Trophoblast cell (in vitro differentiated cells and primary cell): ENCODE measurements at regions not wholly inside any gene's neighbourhood (a gene's known extent, or its start where the extent isn't known, plus 50 kb on each side); places are given as distances from the start of the nearest gene placed in this dataset.
"Not testable (repeated sequence)": the region's sequence is repeated elsewhere in the genome, so short reads cannot be mapped to it uniquely, and the experiment has no call there.

Experiments used
- DNase-seq, 2 donors: peaks; one replicate each; pipeline ENCODE4 v3.0.0-alpha.2; 2016
- H2AFZ ChIP-seq: 2 replicates; pipeline ENCODE4 v1.6.1; 2013; ENCODE audit warnings: low read length, moderate library complexity, mild to moderate bottlenecking; ENCODE audit not compliant: insufficient read depth, poor library complexity
- H2AK5ac ChIP-seq: 2 replicates; pipeline ENCODE4 v1.6.1; 2013; ENCODE audit warnings: mild to moderate bottlenecking, low read length
- H2BK120ac ChIP-seq: 2 replicates; pipeline ENCODE4 v1.6.1; 2013; ENCODE audit warnings: low read length, mild to moderate bottlenecking, moderate library complexity; ENCODE audit not compliant: insufficient read depth, poor library complexity
- H2BK12ac ChIP-seq: 2 replicates; pipeline ENCODE4 v1.6.1; 2013; ENCODE audit warnings: mild to moderate bottlenecking, low read length, moderate library complexity
- H2BK5ac ChIP-seq: 2 replicates; pipeline ENCODE4 v1.6.1; 2013; ENCODE audit warnings: low read length, low read depth, moderate library complexity, mild to moderate bottlenecking; ENCODE audit not compliant: poor library complexity
- H3K14ac ChIP-seq: 2 replicates; pipeline ENCODE4 v1.6.1; 2013; ENCODE audit warnings: mild to moderate bottlenecking, low read length
- H3K18ac ChIP-seq: 2 replicates; pipeline ENCODE4 v1.6.1; 2013; ENCODE audit warnings: mild to moderate bottlenecking, low read length
- H3K23ac ChIP-seq: 2 replicates; pipeline ENCODE4 v1.6.1; 2013; ENCODE audit warnings: low read length
- H3K27ac ChIP-seq: 2 replicates; pipeline ENCODE4 v1.5.1; 2013; ENCODE audit warnings: low read depth, mild to moderate bottlenecking, inconsistent platforms, low read length, moderate library complexity
- H3K27me3 ChIP-seq: 2 replicates; pipeline ENCODE4 v1.6.1; 2013; ENCODE audit warnings: inconsistent platforms, mild to moderate bottlenecking, low read length, moderate library complexity; ENCODE audit not compliant: insufficient read depth
- H3K36me3 ChIP-seq, 2 experiments: 1 replicate in 1 of 2; 2 replicates in 1 of 2; pipeline ENCODE4 v1.6.1; 2013; ENCODE audit warnings: low read length in 2 of 2, mild to moderate bottlenecking in 2 of 2, moderate library complexity in 1 of 2; ENCODE audit not compliant: insufficient read depth in 2 of 2, control insufficient read depth in 1 of 2
- H3K4ac ChIP-seq: 2 replicates; pipeline ENCODE4 v1.6.1; 2013; ENCODE audit warnings: low read depth, mild to moderate bottlenecking, low read length, moderate library complexity
- H3K4me1 ChIP-seq, 2 experiments: 1 replicate in 1 of 2; 2 replicates in 1 of 2; pipeline ENCODE4 v1.6.1; 2013; ENCODE audit warnings: low read length in 2 of 2, mild to moderate bottlenecking in 2 of 2, moderate library complexity in 1 of 2; ENCODE audit not compliant: insufficient read depth in 2 of 2, control insufficient read depth in 1 of 2
- H3K4me2 ChIP-seq: 2 replicates; pipeline ENCODE4 v1.6.1; 2013; ENCODE audit warnings: inconsistent platforms, mild to moderate bottlenecking, low read length, moderate library complexity
- H3K4me3 ChIP-seq: 2 replicates; pipeline ENCODE4 v1.5.1; 2013; ENCODE audit warnings: mild to moderate bottlenecking, low read depth, low read length, inconsistent platforms
- H3K79me1 ChIP-seq: one replicate; pipeline ENCODE4 v1.6.1; 2013; ENCODE audit warnings: low read length
- H3K79me2 ChIP-seq: 2 replicates; pipeline ENCODE4 v1.6.1; 2013; ENCODE audit warnings: low read length, mild to moderate bottlenecking; ENCODE audit not compliant: control insufficient read depth, insufficient read depth, poor library complexity
- H3K9ac ChIP-seq: 2 replicates; pipeline ENCODE4 v1.6.1; 2013; ENCODE audit warnings: mild to moderate bottlenecking, low read length
- H3K9me3 ChIP-seq: 2 replicates; pipeline ENCODE4 v1.6.1; 2013; ENCODE audit warnings: low read depth, mild to moderate bottlenecking, control low read depth, inconsistent platforms, low read length; ENCODE audit not compliant: insufficient read depth
- H4K12ac ChIP-seq: 2 replicates; pipeline ENCODE4 v1.6.1; 2013; ENCODE audit warnings: low read depth, mild to moderate bottlenecking, low read length, moderate library complexity
- H4K8ac ChIP-seq: 2 replicates; pipeline ENCODE4 v1.6.1; 2013; ENCODE audit warnings: low read depth, mild to moderate bottlenecking, low read length, moderate library complexity
- H4K91ac ChIP-seq: one replicate; pipeline ENCODE4 v1.6.1; 2013; ENCODE audit warnings: low read depth, mild to moderate bottlenecking, low read length, moderate library complexity
- WGBS: extraction: QIAGEN DNeasy Blood & Tissue Kit; methylation state at CpG from one replicate; pipeline ENCODE4 v1.1.7; 2013; ENCODE audit warnings: missing lambda C conversion rate; ENCODE audit not compliant: insufficient read length, insufficient coverage; ENCODE audit errors: extremely low coverage; 5-methylcytosine and 5-hydroxymethylcytosine counted together

- not testable (repeated sequence) for H3K4me1 ChIP-seq, H4K91ac ChIP-seq, H3K27ac ChIP-seq, H3K9me3 ChIP-seq, H3K36me3 ChIP-seq, H3K4me3 ChIP-seq, H4K12ac ChIP-seq, H4K8ac ChIP-seq, H3K79me1 ChIP-seq, DNase-seq, H2AK5ac ChIP-seq, H3K14ac ChIP-seq, H2AFZ ChIP-seq, H3K9ac ChIP-seq, H3K79me2 ChIP-seq, H3K27me3 ChIP-seq, H2BK120ac ChIP-seq, H3K4me2 ChIP-seq, H3K4ac ChIP-seq, H2BK5ac ChIP-seq, H2BK12ac ChIP-seq, H3K23ac ChIP-seq, H3K18ac ChIP-seq
- no CpG with 5 or more reads among the region's 3 CpGs for WGBS
Measured at GRCh38 chrY:17511984-17512383, 368.0 kb downstream of the CDY2B start.

GRCh38 chrY:17511476-17511875, 368.5 kb downstream of the CDY2B start:
- not testable (repeated sequence) for H4K12ac ChIP-seq, H3K9ac ChIP-seq, H3K9me3 ChIP-seq, H2BK12ac ChIP-seq, H3K23ac ChIP-seq, H2AFZ ChIP-seq, DNase-seq, H3K36me3 ChIP-seq, H3K4me3 ChIP-seq, H4K91ac ChIP-seq, H2BK120ac ChIP-seq, H2BK5ac ChIP-seq, H3K27ac ChIP-seq, H3K4me1 ChIP-seq, H3K79me1 ChIP-seq, H3K14ac ChIP-seq, H3K79me2 ChIP-seq, H3K18ac ChIP-seq, H3K27me3 ChIP-seq, H3K4ac ChIP-seq, H3K4me2 ChIP-seq, H2AK5ac ChIP-seq, H4K8ac ChIP-seq
- WGBS, result no CpG with 5 or more reads among the region's 1 CpG

GRCh38 chrY:17505834-17506233, 374.2 kb downstream of the CDY2B start:
- not testable (repeated sequence) for H3K9ac ChIP-seq, H3K4me3 ChIP-seq, H3K14ac ChIP-seq, DNase-seq, H4K91ac ChIP-seq, H2AK5ac ChIP-seq, H4K8ac ChIP-seq, H4K12ac ChIP-seq, H2BK120ac ChIP-seq, H2BK5ac ChIP-seq, H3K36me3 ChIP-seq, H3K9me3 ChIP-seq, H3K27me3 ChIP-seq, H3K23ac ChIP-seq, H2BK12ac ChIP-seq, H3K27ac ChIP-seq, H3K79me1 ChIP-seq, H3K18ac ChIP-seq, H2AFZ ChIP-seq, H3K4ac ChIP-seq, H3K4me1 ChIP-seq, H3K4me2 ChIP-seq, H3K79me2 ChIP-seq
- WGBS, result no CpG with 5 or more reads among the region's 2 CpGs

- H3K4ac ChIP-seq, H3K14ac ChIP-seq, H3K27me3 ChIP-seq, H2AK5ac ChIP-seq, H3K9me3 ChIP-seq, H4K8ac ChIP-seq, H2BK120ac ChIP-seq, H3K36me3 ChIP-seq, H3K27ac ChIP-seq, DNase-seq, H3K23ac ChIP-seq, H3K4me3 ChIP-seq, H4K12ac ChIP-seq, H3K4me2 ChIP-seq, H3K9ac ChIP-seq, H3K79me1 ChIP-seq, H2AFZ ChIP-seq, H3K4me1 ChIP-seq, H2BK12ac ChIP-seq, H3K18ac ChIP-seq, H2BK5ac ChIP-seq, H3K79me2 ChIP-seq, H4K91ac ChIP-seq: not testable (repeated sequence)
Measured at GRCh38 chrY:17484763-17485162, 395.3 kb downstream of the CDY2B start.

- H3K14ac ChIP-seq, H3K79me1 ChIP-seq, H2AFZ ChIP-seq, H3K4ac ChIP-seq, H3K18ac ChIP-seq, H3K23ac ChIP-seq, H3K79me2 ChIP-seq, H3K9ac ChIP-seq, H2BK12ac ChIP-seq, H3K4me2 ChIP-seq, H2BK5ac ChIP-seq, H2AK5ac ChIP-seq, DNase-seq, H3K27ac ChIP-seq, H3K4me1 ChIP-seq, H3K4me3 ChIP-seq, H4K12ac ChIP-seq, H3K27me3 ChIP-seq, H4K8ac ChIP-seq, H3K9me3 ChIP-seq, H4K91ac ChIP-seq, H3K36me3 ChIP-seq, H2BK120ac ChIP-seq: not testable (repeated sequence)
- WGBS, result no CpG with 5 or more reads among the region's 2 CpGs
Measured at GRCh38 chrY:17484157-17484556, 395.9 kb downstream of the CDY2B start.
